Stimulated activated CD8-positive, alpha-beta memory T cell treated with anti-CD3 and anti-CD28 coated beads, Interleukin-12 subunit alpha, Interleukin-12 subunit beta, amount 100 ng/mL, for 4 hours (primary cell): ENCODE measurements at regions not wholly inside any gene's neighbourhood (a gene's known extent, or its start where the extent isn't known, plus 50 kb on each side); places are given as distances from the start of the nearest gene placed in this dataset.

Experiments used
- DNase-seq: peaks from one replicate; pipeline ENCODE4 v3.0.0-alpha.2; 2020; ENCODE audit warnings: low read depth

DNA sequence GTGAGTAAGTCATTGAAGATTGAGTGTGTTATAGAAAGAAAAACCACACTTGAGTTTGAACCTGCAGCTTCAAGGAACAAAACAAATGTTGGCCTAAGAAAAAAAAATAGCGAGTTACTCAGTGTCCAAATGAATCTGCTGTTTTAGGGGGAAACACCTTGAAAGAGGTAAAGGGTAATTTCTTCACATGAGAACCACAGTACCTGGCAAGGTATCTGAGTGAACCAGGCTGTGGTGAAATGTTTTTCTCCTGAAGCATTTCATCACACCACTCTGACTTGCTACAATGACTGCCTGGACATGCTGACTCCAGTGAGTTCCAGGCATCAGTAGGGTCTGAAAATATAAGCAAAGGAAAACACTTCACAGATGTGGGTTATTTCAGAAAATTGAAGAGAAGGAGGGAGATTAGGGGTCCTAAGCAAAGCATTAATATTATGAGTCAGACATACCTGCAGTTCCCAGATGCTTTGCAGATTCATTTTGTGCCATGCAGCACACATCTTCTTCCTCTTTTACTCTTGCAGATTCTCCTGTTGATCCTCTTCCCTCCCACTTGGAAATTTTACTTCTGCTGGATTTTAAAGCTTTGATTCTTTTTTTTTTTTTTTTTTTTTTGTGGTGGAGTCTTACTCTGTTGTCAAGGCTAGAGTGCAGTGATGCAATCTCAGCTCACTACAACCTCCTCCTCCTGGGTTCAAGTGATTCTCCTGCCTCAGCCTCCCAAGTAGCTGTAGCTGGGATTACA lies 206.2 kb upstream of the SGK1 start:
- DNase-seq = no peak

DNA sequence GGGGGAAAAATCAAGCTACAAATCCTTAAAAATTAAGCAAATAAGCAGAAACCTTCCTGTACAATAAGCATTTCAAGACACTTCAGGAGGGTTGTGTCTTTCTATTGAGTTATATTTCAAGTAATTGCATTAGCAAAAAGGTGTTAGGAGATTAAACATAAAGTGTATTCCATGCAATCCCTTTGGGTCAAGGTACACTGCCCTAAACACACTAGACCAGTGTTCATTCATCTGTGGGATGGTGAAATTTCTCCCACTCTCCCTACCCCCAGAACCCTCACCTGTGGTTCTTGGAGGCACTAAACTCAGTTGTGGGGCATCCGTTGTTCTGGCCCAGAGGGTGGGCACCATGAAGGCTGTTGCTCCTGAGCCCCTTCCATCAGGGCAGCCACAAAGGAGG lies 205.1 kb upstream of the SGK1 start:
- DNase-seq = no peak

DNA sequence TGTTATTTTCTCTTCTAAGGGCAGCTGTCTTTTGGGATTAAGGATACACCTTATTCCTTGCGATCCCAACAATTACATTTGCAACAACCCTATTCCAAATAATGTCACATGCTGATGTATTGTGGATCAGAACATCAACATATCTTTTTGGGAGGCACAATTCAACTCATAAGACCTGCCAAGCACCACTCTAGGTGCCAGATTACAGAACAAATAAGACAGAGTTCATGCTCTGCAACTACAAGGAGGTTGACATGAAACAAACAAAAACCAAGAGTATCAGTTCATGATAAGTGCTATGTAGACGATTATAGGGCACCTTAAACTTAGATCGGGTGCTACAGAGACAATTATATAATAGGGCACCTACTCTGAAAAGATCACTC lies 203.2 kb upstream of the SGK1 start:
- DNase-seq = no peak

DNA sequence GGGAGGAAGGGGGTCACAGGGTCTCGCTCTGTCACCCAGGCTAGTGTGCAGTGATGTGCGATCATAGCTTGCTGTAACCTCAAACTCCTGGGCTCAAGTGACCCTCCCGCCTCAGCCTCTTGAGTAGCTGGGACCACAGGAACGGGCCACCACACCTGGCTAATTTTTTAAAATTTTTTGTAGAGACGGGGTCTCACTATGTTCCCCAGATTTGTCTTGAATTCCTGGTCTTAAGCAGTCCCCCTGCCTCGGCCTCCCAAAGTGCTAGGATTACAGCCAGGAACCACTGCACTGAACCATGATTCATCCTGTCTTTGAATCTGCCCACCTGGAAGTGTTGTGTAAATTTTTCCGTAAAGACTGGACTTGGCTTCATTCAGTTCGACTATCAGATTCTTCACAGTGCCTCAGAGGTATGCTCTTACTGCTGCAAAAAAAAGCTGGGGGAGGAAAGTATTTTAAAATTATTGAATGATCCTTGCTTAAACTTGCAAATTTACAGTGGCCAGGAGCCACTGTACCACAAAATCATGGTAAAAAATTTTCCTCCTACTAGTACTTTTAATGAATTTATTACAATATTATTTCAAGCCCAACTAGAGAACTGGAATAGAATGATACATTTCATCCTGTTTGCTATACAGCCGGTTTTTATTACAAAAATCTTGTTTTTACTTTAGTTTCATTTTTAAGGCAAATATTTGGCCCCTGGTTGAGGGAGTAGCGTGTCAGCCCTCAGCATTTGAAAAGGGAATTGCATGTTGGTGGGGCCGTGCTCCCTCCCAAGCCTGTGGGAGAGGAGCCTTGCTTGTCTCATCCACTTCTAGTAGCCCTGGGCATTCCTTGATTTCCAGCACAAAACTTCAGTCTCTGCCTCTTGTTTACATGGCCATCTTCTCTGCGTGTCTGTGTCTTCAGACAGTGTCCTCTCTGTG lies 202.5 kb upstream of the SGK1 start:
- DNase-seq = no peak

DNA sequence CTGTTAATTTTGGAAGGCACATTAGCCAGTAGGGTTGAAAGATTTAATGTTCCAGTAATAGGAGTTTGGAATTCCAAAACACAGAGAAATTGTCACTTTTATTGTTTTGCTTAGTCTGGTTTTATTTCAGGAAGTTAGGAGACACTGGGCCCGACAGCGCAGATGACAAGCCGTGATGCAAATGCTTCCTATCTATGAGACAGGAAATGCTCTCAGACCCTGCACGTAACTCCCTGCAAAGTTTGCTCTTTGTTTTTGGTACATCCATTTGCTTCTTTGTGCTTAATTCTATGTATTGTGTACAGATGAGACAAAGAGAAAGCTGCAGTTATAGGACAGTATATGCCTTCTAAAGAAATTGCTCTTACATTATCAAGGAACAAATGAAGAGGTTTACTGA lies 201.6 kb upstream of the SGK1 start:
- DNase-seq = no peak

DNA sequence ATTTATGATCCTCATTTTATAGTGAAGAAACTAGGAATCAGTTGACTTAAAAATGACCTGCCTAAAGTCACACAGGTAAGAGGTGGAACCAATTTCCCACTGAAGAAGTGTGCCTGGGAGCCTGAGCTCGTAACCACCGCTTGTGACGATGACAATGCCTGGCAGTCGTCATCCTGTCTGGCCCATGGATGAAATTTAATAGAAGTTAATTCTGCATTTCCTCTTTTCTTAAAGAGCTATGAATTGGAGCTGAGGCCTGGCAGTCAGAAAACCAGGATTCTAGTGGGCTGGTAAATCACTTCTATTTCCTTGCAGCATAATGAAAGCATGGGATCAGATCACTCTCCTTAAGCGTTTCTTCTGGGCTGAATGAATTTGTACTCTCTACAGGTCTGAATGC lies 200.0 kb upstream of the SGK1 start:
- DNase-seq = no peak

DNA sequence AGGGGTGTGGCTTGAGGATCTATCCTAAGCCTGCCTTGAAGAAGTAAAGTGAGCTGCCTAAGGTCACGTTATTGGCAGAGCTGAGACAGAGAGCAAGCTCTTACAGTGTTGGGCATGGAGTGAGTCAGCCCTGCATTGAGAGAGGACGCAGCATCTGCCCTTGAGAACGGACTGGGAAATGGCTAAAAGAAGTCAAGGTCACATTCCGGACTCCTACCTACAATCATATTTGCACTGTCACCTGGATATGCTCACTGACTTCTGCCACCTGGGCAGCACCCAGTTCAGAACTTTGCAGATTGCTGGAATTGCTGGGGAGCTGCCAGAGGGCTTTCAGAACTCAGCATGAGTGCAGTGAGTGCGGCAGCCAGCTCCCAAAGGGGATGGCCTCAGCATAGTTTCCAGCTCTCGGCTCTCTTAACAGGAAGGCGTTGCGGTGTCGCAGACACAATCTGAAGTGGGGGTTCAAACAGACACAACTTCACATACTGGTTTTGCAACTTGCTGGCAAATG lies 199.3 kb upstream of the SGK1 start:
- DNase-seq = no peak

DNA sequence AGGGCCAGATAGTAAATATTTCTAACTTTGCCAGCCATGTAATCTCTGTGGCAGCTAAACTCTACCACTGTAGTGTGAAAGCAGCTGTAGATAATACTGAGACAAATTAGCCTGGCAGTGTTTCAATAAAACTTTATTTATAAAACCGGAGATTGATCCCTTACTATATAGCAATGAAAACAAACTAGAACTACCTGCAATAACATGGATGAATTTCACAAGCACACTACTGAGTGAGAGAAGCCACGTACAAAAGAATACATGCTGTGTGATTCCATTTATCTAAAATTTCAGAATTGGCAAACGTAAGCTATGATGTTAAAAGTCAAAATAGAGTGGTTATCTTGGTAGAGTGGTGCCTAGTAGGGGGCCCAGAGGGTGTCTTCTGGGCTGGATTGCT lies 198.7 kb upstream of the SGK1 start:
- no peak for DNase-seq

DNA sequence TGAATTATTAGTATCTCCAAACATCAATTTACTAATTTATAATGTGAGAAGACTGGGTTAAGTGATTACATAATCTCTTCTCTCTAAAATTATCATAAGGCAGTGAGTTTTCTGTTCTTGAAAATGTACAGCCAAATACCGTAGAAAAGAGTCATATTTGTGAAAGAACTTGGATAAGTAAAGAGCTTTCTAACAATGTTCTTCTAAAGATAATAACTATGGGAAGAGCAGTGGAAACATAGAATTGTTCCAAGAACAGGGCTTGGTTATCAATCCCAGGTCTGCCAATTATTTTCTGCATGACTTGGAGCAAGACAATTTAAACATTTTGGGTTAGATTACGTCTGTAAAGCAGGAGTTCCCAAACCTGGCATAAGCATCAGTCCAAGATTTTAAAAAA lies 198.1 kb upstream of the SGK1 start:
- DNase-seq = no peak

DNA sequence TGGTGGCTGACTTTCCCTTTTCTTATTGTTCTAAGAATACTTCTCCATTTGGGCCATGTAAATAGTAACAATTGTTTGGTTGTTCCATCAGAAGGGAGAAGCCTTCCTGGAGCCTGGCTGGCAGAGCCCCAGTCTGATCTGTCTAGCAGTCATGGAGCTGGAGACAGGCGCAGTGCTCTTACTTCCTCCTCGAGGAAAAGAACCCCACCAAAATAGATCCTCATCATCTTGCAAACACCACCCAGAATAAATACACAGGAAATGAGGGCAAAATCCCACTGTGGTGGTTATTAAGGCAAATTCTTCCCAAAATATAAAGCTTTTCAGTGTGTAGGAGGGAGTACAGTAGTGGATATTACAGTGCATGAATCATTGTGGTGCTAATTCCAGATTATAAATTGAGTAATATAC lies 195.1 kb upstream of the SGK1 start:
- DNase-seq = no peak

DNA sequence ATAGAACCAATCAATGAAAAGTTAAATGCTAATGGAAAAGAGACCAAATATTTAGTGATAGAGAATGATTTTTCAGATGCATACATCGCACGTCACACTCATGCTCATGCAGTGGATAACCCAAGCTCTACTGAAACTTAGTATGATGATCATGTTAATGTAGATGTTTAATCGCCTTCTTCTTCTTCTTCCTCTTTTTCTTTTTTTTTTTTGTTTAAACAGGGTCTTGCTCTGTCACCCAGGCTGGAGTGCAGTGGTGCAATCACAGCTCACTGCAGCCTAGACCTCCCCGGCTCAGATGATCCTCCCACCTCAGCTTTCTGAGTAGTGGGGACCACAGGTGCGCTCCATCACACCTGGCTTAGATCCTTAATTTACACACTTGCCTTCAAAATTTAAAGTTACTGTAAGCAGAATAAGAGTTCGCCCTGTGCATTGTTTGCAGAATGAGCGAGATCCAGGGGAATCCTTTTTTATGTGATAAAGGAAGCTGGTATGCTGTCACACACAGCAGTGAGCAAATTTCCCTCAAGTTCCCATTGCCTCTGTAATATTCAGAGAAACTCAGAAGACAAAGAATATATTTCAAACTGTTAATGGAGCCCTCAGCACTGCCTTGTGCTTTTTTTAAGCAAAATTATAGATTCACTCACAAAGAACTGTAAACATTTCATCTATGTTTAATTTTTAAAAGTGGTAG lies 194.2 kb upstream of the SGK1 start:
- no peak for DNase-seq

DNA sequence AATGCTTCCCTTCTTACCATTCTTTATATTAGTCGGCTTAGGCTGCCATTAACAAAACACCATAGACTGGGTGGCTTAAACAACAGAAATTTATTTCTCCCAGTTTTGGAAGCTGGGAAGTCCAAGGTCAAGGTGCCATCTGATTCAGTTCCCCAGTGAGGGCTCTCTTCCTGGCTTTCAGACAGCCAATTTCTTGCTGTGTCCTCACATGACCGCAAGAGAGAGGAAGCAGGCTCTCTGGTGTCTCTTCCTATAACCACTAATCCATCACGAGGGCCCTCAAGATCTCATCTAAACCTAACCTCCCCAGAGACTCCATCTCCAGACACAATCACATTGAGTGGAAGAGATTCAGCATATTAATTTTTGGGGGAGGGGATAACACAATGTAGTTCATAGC lies 193.0 kb upstream of the SGK1 start:
- DNase-seq = no peak

DNA sequence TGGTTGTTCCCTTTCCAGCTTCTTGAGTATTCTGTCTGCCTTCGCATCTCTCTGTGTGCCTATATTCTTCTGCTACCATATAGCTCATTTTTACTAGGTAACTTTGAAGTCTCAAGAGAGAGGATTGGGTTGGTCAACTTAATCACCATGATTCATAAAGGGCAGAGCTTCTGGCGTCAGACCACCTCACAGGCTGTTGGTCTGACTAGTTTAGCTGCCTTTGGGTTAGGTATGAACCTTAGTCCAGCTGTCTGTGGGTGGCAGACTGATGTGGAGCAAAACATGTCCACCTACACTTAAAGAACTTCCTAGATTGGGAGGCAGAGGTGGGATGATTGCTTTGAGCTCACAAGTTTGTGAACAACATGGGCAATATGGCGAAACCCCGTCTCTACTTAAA lies 192.2 kb upstream of the SGK1 start:
- DNase-seq = no peak

DNA sequence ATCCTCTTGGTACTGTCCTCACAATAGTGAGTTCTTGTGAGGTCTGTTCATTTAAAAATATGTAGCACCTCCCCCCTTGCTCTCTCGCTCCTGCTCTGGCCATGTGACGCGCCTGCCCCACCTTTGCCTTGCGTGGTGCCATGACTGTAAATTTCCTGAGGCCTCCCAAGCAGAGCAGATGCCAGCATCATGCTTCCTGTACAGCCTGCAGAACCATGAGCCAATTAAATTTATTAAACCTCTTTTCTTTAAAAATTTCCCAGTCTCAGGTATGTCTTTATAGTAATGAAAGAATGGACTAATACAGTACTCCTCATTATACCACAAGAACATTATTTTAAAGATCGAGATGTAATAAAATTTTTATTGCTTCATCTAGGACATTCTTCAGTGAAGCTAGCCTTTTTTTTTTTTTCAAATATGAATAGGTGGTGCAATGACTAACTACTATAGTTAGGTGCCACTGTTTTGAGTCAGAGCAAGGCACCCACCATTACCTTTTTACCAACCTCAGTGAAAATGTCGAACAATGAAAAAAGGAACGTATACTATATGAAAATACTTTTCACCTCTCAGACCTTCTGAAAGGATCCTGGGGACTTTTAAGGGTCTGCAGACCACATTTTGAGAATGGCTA lies 191.1 kb upstream of the SGK1 start:
- no peak for DNase-seq

DNA sequence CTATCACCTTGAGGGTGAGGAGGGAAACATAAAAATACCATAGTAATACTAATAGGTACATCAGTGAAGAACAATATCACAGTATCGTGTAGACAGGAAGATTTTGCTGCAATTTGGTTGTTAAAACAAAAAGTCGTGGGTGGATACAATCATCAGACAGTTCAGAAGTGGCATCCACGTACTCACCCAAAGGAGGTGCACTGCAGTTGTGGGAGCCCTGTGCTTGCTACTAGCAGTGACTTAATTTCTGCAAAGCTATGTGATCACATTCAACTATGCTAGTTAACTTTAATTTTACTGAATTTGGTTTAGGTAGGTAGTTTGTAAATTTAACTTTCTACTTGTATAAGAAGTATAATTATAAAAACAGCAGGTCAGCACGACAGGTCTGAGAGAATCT lies 188.2 kb upstream of the SGK1 start:
- no peak for DNase-seq

DNA sequence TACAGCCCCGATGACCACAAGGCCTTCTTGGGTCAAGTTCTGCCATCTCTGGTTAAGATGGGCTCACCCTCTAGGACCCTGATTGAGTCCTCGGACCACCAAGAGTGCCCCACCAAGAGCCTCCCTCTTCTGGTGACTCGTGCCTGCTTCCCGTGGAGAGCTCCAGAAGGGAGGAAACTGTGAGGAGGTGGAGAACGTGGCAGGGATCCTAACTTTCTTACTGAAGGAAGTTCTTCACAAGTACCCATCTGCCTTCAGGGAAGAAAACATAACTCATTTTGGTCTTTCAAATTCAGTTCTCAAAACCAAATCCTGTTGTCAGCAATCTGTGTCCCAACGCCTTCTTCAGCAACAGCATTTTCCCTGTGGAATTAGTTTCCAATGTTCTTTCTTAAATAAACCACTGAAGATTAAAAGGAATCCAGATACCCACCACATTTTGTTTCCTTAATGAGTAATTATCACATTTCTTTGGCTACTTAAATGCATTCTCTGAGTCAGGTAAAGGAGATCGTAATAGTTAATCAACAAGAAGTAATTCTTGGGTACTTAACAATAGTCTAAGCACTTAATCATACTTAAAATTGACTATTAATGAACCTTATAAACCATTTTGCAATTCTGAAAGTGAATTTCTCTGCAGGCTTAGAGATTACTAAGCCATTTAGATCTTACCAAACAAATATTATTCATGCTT lies 185.8 kb upstream of the SGK1 start:
- no peak for DNase-seq

DNA sequence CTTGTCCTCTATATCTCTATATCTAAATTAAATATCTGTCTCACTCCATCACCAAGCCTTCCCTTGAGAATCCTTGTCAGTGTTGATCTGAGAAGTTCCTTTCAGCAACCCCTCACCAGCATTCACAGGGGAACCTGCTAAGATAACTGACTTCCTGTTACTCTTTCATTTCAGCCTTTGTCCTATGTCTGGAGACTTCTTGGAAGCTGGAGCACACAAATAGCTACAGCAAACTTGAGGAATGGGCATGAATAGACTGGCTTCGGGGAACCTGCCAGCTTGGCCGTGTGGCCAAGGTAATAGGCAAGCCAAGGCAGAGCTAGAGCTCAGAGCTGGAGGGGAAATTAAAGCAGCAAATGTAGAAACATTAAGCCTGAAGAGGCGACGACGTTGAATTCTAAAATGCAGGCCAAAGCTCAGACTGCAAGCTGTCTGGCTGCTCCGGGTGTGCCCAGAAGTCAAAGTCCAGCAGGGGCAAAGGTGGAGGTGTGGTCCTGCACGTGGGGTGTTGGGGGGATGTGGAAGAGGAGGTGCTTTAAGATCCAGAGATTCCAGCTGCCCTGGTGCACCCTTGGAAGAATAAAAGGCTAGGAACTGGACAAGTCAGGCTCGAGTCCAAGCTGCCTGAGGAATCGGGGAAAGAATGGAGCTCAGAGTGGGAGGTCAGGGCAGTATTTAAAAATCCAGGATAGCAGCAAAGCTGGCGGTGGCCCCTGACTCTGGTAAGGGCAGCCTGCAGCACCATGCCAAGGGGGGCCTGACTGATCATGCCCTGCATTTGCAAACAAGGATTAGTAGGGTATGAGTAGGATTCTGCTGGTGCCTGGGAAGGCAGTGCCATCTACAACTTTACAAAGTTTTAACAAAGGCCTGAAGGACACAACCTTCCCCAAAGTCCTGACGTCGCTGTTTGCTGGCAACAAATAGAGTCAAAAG lies 185.0 kb upstream of the SGK1 start:
- DNase-seq = no peak

DNA sequence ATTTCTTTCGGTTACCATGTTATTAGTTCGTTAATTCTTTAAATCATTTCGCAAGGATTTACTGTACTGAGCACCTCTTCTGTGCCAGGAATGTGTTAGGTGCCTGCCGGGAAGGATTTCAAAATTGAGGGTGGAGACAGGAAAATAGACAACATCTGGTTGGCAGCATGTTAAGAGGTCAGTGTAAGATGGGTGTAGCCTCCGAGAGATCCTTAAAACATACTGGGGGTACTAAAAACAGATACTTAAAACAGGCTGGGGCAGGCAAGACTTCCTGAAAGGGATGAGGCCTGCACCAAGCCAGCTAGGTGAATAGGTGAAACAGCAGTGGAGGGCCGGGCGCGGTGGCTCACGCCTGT lies 178.0 kb upstream of the SGK1 start:
- no peak for DNase-seq

DNA sequence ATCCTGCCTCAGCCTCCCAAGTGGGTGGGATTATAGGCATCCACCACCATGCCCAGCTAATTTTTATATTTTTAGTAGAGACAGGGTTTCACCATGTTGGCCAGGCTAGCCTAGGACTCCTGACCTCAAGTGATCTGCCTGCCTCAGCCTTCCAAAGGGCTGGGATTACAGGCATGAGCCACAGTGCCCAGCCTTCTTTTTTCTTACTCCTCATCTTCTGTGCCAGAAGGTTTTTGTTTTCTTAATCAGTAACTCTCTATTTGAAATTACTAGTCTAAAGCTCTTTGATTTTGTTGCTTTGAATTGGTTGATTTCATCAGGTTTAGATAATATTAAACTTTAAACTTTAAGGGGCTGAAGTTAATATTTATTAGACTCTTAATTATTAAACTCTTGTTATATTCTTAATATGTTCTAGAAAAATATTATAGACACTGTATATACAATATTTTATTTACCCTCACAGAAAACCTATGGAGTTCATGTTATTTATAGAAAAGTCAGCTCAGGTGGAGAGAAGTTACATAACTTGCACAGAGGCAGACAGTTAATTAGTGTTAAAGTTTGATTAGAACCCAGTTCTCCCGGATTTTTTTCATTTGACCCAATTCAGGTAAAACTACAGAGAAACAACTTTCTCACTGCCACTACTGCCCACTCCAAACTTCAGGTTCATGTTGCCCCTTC lies 177.4 kb upstream of the SGK1 start:
- no peak for DNase-seq

DNA sequence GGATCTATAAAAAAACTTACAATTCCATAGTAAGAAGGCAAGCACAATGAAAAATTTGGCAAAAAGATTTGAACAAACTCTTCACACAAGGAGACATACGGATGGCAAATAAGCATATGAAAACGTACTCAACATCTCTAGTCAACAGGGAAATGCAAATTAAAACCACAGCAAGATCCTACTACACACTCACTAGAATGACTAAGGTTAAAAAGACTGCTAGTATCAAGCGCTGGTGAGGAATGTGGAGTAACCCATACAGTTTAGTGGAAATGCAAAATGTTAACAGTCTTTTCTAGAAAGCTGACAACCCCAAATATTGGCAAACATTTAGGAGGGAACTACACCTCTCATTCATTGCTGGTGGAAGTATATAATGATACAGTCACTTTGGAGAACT lies 175.9 kb upstream of the SGK1 start:
- DNase-seq = no peak
